DMS153 treated with DMSO at 0.1 percent for 48 hours (cell line): ENCODE measurements at regions not wholly inside any gene's neighbourhood (a gene's known extent, or its start where the extent isn't known, plus 50 kb on each side); places are given as distances from the start of the nearest gene placed in this dataset.

Source experiments
- DNase-seq: peaks from one replicate; lab custom pipeline; 2025; ENCODE audit not compliant: unreplicated experiment; lab: John Stamatoyannopoulos, UW

- no peak for DNase-seq
These were observed 793.7 kb upstream of the ARGLU1 start for GRCh38 chr13:107361666-107362065.

GRCh38 chr13:107360010-107360409 lies 792.1 kb upstream of the ARGLU1 start:
- no peak for DNase-seq

GRCh38 chr13:107358866-107359265 lies 790.9 kb upstream of the ARGLU1 start:
- no peak for DNase-seq

GRCh38 chr13:107351305-107351704 lies 783.4 kb upstream of the ARGLU1 start:
- DNase-seq = no peak

GRCh38 chr13:107348925-107349324 lies 781.0 kb upstream of the ARGLU1 start:
- no peak for DNase-seq

GRCh38 chr13:107348471-107348870 lies 780.5 kb upstream of the ARGLU1 start:
- DNase-seq = no peak

GRCh38 chr13:107347641-107348369 lies 779.9 kb upstream of the ARGLU1 start:
- no peak for DNase-seq

GRCh38 chr13:107342747-107343146 lies 774.8 kb upstream of the ARGLU1 start:
- DNase-seq = peak; percentile 18

- DNase-seq = no peak
These were observed 771.3 kb upstream of the ARGLU1 start for GRCh38 chr13:107339209-107339608.

GRCh38 chr13:107332188-107332587 lies 764.3 kb upstream of the ARGLU1 start:
- no peak for DNase-seq

GRCh38 chr13:107331359-107331758 lies 763.4 kb upstream of the ARGLU1 start:
- no peak for DNase-seq

GRCh38 chr13:107330484-107330883 lies 762.5 kb upstream of the ARGLU1 start:
- DNase-seq = no peak

- DNase-seq = peak; percentile 66
These were observed 762.1 kb upstream of the ARGLU1 start for GRCh38 chr13:107329991-107330390.

GRCh38 chr13:107324416-107325204 lies 756.7 kb upstream of the ARGLU1 start:
- DNase-seq = no peak

- DNase-seq = no peak
These were observed 754.3 kb upstream of the ARGLU1 start for GRCh38 chr13:107322228-107322627.

- DNase-seq = no peak
These were observed 737.2 kb upstream of the ARGLU1 start for GRCh38 chr13:107305178-107305577.

GRCh38 chr13:107301724-107302374 lies 733.9 kb upstream of the ARGLU1 start:
- no peak for DNase-seq

- DNase-seq = no peak
These were observed 731.8 kb upstream of the ARGLU1 start for GRCh38 chr13:107299717-107300116.

- no peak for DNase-seq
These were observed 728.9 kb upstream of the ARGLU1 start for GRCh38 chr13:107296804-107297203.

- no peak for DNase-seq
These were observed 727.6 kb upstream of the ARGLU1 start for GRCh38 chr13:107295416-107296140.

GRCh38 chr13:107293924-107294323 lies 726.0 kb upstream of the ARGLU1 start:
- no peak for DNase-seq
